Body of pancreas (tissue), 4 donors: ENCODE measurements at regions not wholly inside any gene's neighbourhood (a gene's known extent, or its start where the extent isn't known, plus 50 kb on each side); places are given as distances from the start of the nearest gene placed in this dataset.

Source experiments
- POLR2A ChIP-seq, 3 donors: fragments of 450-650 bp; IDR thresholded peaks; one replicate each; pipeline ENCODE4 v1.6.1; 2016; ENCODE audit warnings: antibody characterized with exemption in 3 of 3, mild to moderate bottlenecking in 2 of 3
- TF ChIP-seq, protein P1 (sequence below), 7 experiments: fragments of 450-650 bp in 4 of 7; fragments of 200-600 bp in 3 of 7; sonication (generic) in 3 of 7; IDR thresholded peaks; one replicate each; pipeline ENCODE4 v1.5.1; 2016 to 2019; ENCODE audit warnings: antibody characterized with exemption in 7 of 7

DNA sequence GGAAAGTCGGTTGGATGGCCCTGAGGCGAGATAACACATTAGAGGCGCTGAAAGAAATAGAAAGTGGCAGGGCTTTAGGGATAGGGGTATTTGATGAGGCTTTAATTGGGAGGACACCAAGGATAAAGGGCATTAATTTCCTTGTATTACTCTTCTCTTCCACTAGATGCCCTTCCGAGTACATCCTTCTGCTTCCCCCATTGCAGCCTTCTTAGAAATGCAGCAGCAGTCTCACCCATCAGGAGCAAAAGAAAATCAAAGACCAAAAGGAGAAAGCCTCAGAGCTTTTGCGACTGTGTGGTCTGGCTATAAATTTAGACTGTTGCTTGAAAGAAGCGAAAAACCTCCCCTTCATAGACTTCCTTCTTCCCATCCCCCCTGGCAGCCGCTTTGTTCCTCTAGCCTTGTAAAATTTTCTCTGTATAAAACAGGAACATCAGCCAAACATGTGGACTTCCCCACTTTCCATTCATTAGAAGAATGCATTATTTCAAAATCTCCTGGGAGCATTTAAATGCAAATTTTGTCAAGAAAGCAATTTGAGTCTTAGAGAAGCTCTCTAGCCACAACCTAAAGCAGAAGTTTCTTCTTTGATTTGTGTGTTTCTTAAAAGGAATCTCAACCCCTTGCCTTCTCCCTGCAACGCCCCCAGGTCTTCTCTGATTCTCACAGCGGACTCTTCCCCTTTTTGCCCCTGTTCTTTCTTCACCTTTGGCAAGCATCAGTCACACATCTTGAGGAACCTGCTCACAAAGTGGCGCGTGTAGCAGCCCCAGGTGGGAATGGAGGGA is 76.6 kb downstream of the NDUFS5 start:
- TF ChIP-seq, protein P1, sequence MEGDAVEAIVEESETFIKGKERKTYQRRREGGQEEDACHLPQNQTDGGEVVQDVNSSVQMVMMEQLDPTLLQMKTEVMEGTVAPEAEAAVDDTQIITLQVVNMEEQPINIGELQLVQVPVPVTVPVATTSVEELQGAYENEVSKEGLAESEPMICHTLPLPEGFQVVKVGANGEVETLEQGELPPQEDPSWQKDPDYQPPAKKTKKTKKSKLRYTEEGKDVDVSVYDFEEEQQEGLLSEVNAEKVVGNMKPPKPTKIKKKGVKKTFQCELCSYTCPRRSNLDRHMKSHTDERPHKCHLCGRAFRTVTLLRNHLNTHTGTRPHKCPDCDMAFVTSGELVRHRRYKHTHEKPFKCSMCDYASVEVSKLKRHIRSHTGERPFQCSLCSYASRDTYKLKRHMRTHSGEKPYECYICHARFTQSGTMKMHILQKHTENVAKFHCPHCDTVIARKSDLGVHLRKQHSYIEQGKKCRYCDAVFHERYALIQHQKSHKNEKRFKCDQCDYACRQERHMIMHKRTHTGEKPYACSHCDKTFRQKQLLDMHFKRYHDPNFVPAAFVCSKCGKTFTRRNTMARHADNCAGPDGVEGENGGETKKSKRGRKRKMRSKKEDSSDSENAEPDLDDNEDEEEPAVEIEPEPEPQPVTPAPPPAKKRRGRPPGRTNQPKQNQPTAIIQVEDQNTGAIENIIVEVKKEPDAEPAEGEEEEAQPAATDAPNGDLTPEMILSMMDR (IDR thresholded peaks at IDR 0.05): peak; percentile 46 to 94 (median 91)
- no peak for TF ChIP-seq POLR2A (IDR thresholded peaks at IDR 0.05)
